ENCODE measurements at regions not wholly inside any gene's neighbourhood (a gene's known extent, or its start where the extent isn't known, plus 50 kb on each side); places are given as distances from the start of the nearest gene placed in this dataset.

DNA sequence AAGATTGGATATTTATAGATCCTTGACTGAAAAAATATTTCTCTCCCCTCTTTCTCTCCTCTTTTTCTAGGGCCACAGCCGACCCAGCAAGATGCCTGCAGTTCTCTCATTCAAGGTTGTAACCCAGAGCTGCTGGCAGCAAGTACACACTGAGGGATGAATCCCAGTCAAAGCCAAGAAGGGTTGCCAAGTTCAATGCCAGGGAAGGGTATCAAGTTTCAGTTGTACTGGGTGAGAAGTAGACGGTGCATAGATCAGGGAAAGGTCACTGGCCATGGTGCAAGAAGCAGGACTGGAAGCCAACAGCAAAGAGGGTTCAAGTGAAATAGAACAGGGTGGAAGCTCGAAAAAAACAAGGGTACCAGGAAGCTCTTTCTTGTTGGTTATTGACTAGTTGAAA lies 170.2 kb downstream of the NRP2 start:
- Histone ChIP-seq H3K9me3 (ENCODE audit: control insufficient read depth, low read depth, low read length) (no peaks in the 10 kb centered on the region), H3K27ac (ENCODE audit: control insufficient read depth, insufficient read depth, low read length) (no peak overlapping the region), H3K4me2 (ENCODE audit: control insufficient read depth, extremely low read depth, insufficient read depth, low read depth, low read length) (no peak overlapping the region), H3K4me1 (ENCODE audit: control insufficient read depth, extremely low read depth, insufficient read depth, low read length) (no peaks in the 10 kb centered on the region), H3K4me3 (ENCODE audit: control insufficient read depth in 2 of 3, extremely low read depth in 1 of 3, insufficient read depth in 2 of 3, low read depth in 1 of 3, low read length in 3 of 3) (no peak overlapping the region), H3K27me3 (ENCODE audit: control insufficient read depth, extremely low read depth, insufficient read depth, low read length) (no peaks in the 10 kb centered on the region), H3K9ac (ENCODE audit: control insufficient read depth, extremely low read depth, insufficient read depth, low read length) (no peak overlapping the region), H4K20me1 (ENCODE audit: control insufficient read depth, extremely low read depth, insufficient read depth, low read length) (no peaks in the 10 kb centered on the region), H3K36me3 (ENCODE audit: control insufficient read depth in 2 of 2, extremely low read depth in 1 of 2, insufficient read depth in 2 of 2, low read length in 2 of 2) (no peaks in the 10 kb centered on the region), H3K9me1 (ENCODE audit: control insufficient read depth, extremely low read depth, insufficient read depth, low read length) (no peaks in the 10 kb centered on the region), H2AFZ (ENCODE audit: control insufficient read depth, low read length) (no peak overlapping the region), H3K79me2 (ENCODE audit: control insufficient read depth, insufficient read depth, low read length) (no peaks in the 10 kb centered on the region)
- DNase-seq (ENCODE audit: low read depth, low spot score) (no peak), FAIRE-seq (no peak)
- no peak for TF ChIP-seq EZH2 (IDR thresholded peaks at IDR 0.05; ENCODE audit: low read length)
- TF ChIP-seq, protein P1, sequence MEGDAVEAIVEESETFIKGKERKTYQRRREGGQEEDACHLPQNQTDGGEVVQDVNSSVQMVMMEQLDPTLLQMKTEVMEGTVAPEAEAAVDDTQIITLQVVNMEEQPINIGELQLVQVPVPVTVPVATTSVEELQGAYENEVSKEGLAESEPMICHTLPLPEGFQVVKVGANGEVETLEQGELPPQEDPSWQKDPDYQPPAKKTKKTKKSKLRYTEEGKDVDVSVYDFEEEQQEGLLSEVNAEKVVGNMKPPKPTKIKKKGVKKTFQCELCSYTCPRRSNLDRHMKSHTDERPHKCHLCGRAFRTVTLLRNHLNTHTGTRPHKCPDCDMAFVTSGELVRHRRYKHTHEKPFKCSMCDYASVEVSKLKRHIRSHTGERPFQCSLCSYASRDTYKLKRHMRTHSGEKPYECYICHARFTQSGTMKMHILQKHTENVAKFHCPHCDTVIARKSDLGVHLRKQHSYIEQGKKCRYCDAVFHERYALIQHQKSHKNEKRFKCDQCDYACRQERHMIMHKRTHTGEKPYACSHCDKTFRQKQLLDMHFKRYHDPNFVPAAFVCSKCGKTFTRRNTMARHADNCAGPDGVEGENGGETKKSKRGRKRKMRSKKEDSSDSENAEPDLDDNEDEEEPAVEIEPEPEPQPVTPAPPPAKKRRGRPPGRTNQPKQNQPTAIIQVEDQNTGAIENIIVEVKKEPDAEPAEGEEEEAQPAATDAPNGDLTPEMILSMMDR (optimal IDR thresholded peaks at IDR 0.05 in 1 of 3, IDR thresholded peaks at IDR 0.05 in 1 of 3, conservative IDR thresholded peaks at IDR 0.05 in 1 of 3; ENCODE audit: extremely low read depth in 1 of 3, insufficient read depth in 2 of 3, low read length in 3 of 3) = no peak
- dilution Hi-C loops (cut with MboI; ENCODE audit: extremely low pct_ligation_motif_present, low sequenced_read_pairs) = no loop called here

DNA sequence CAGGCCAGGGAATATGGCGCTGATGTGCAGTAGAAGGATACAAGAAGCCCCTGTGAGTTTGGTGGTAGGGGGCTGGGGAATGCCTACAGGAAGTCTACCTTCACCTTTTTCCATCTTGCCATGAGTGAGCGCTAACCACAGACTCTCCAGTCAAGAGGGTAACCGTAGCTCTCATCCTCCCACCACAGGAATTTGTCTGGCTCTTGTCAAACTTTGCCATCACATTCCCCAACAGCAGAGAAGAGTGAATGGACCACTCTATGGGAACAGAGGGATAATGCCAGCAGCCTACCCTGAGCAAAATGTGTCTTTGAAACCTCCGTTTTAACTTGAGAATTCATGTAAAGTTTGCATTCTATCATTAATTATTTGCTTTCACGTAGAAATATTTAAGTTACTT lies 168.3 kb downstream of the NRP2 start:
- Histone ChIP-seq H3K79me2 (ENCODE audit: control insufficient read depth, insufficient read depth, low read length) (no peaks in the 10 kb centered on the region), H3K9me1 (ENCODE audit: control insufficient read depth, extremely low read depth, insufficient read depth, low read length) (no peaks in the 10 kb centered on the region), H3K36me3 (ENCODE audit: control insufficient read depth in 2 of 2, extremely low read depth in 1 of 2, insufficient read depth in 2 of 2, low read length in 2 of 2) (no peaks in the 10 kb centered on the region), H3K4me2 (ENCODE audit: control insufficient read depth, extremely low read depth, insufficient read depth, low read depth, low read length) (no peak overlapping the region), H3K9me3 (ENCODE audit: control insufficient read depth, low read depth, low read length) (no peaks in the 10 kb centered on the region), H3K4me1 (ENCODE audit: control insufficient read depth, extremely low read depth, insufficient read depth, low read length) (no peaks in the 10 kb centered on the region), H3K4me3 (ENCODE audit: control insufficient read depth in 2 of 3, extremely low read depth in 1 of 3, insufficient read depth in 2 of 3, low read depth in 1 of 3, low read length in 3 of 3) (no peak overlapping the region), H3K27ac (ENCODE audit: control insufficient read depth, insufficient read depth, low read length) (no peak overlapping the region), H4K20me1 (ENCODE audit: control insufficient read depth, extremely low read depth, insufficient read depth, low read length) (no peaks in the 10 kb centered on the region), H3K9ac (ENCODE audit: control insufficient read depth, extremely low read depth, insufficient read depth, low read length) (no peak overlapping the region), H3K27me3 (ENCODE audit: control insufficient read depth, extremely low read depth, insufficient read depth, low read length) (no peaks in the 10 kb centered on the region), H2AFZ (ENCODE audit: control insufficient read depth, low read length) (no peak overlapping the region)
- FAIRE-seq (no peak), DNase-seq (ENCODE audit: low read depth, low spot score) (no peak)
- no peak for TF ChIP-seq EZH2 (IDR thresholded peaks at IDR 0.05; ENCODE audit: low read length)
- TF ChIP-seq, protein P1 (optimal IDR thresholded peaks at IDR 0.05 in 1 of 3, IDR thresholded peaks at IDR 0.05 in 1 of 3, conservative IDR thresholded peaks at IDR 0.05 in 1 of 3; ENCODE audit: extremely low read depth in 1 of 3, insufficient read depth in 2 of 3, low read length in 3 of 3) = no peak
- dilution Hi-C loops (cut with MboI; ENCODE audit: extremely low pct_ligation_motif_present, low sequenced_read_pairs) = no loop called here

All from keratinocyte (primary cell).